ENCODE measurements at regions not wholly inside any gene's neighbourhood (a gene's known extent, or its start where the extent isn't known, plus 50 kb on each side); places are given as distances from the start of the nearest gene placed in this dataset.

DNA sequence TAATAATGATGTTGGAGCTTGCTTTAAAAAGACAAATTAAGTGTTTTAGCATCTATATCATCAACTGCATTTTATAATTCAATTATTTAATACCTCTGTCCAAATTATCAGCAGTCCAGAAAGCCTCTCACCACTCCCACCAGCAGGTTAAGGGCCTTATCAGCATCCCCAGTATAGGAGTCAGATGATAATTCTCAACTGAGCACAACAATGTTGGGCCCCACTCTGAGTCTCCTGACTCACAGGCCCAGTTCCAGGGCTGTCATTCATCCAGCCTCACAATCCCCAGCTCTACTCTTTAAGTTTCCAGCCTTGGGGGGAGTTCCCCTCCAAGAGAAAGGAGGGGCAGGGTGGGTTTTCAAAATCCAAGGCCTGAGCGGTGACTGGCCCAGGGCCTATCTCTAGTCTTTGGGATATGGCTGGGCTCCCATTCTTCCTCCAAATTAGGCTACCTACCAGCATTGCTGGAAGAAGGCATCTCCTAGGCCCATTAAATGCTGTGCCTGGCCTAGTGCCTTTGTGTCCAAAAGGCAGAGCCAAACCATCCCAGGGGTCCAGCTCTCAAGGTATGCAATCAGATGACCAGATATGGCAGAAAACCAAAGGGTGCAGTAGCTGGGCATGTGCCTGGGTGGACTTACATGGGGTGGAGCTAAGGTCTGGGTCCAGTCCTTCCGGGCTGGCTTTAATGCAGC is 134.1 kb downstream of the GLUL start:
- Histone ChIP-seq H3K4me1 (ENCODE audit: control insufficient read depth, extremely low read depth, insufficient read depth, low read length) (no peaks in the 10 kb centered on the region), H3K27ac (ENCODE audit: insufficient read depth, low read length) (no peak overlapping the region), H3K4me3 (replicated peaks in 1 of 4; ENCODE audit: control extremely low read depth in 1 of 4, insufficient read depth in 1 of 4, low read depth in 3 of 4, low read length in 4 of 4) (no peak overlapping the region), H4K20me1 (ENCODE audit: control insufficient read depth, extremely low read depth, insufficient read depth, low read length) (no peaks in the 10 kb centered on the region), H3K9me3 (ENCODE audit: control insufficient read depth, insufficient read depth, low read depth, low read length) (no peaks in the 10 kb centered on the region), H3K36me3 (ENCODE audit: control insufficient read depth, insufficient read depth, low read length) (no peaks in the 10 kb centered on the region), H3K9ac (ENCODE audit: insufficient read depth, low read length) (no peak overlapping the region), H3K27me3 (ENCODE audit: control insufficient read depth, insufficient read depth, low read length) (no peaks in the 10 kb centered on the region), H3K79me2 (ENCODE audit: control insufficient read depth, insufficient read depth, low read length) (no peaks in the 10 kb centered on the region), H3K4me2 (ENCODE audit: extremely low read depth, insufficient read depth, low read length) (no peak overlapping the region), H2AFZ (ENCODE audit: low read length) (no peak overlapping the region)
- no peak for TF ChIP-seq CTCF (conservative IDR thresholded peaks at IDR 0.05 in 1 of 2, IDR thresholded peaks at IDR 0.05 in 1 of 2; ENCODE audit: low read depth in 1 of 2, low read length in 2 of 2)
- no peak for TF ChIP-seq EZH2 (IDR thresholded peaks at IDR 0.05; ENCODE audit: low read length, missing control alignments)
- DNase-seq (ENCODE audit: low read depth in 2 of 2): no peak

GRCh38 chr1:182256931-182257330 is 134.7 kb downstream of the GLUL start:
- no peaks in the 10 kb centered on the region for H3K36me3 ChIP-seq (ENCODE audit: control insufficient read depth, insufficient read depth, low read length)
- no peak overlapping the region for H2AFZ ChIP-seq (ENCODE audit: low read length)
- no peaks in the 10 kb centered on the region for H3K4me1 ChIP-seq (ENCODE audit: control insufficient read depth, extremely low read depth, insufficient read depth, low read length)
- no peak for DNase-seq (ENCODE audit: low read depth in 2 of 2)
- H3K27me3 ChIP-seq (ENCODE audit: control insufficient read depth, insufficient read depth, low read length): no peaks in the 10 kb centered on the region
- H3K9ac ChIP-seq (ENCODE audit: insufficient read depth, low read length): no peak overlapping the region
- H3K4me2 ChIP-seq (ENCODE audit: extremely low read depth, insufficient read depth, low read length): no peak overlapping the region
- no peaks in the 10 kb centered on the region for H4K20me1 ChIP-seq (ENCODE audit: control insufficient read depth, extremely low read depth, insufficient read depth, low read length)
- no peaks in the 10 kb centered on the region for H3K79me2 ChIP-seq (ENCODE audit: control insufficient read depth, insufficient read depth, low read length)
- TF ChIP-seq EZH2 (IDR thresholded peaks at IDR 0.05; ENCODE audit: low read length, missing control alignments): no peak
- no peak for TF ChIP-seq CTCF (conservative IDR thresholded peaks at IDR 0.05 in 1 of 2, IDR thresholded peaks at IDR 0.05 in 1 of 2; ENCODE audit: low read depth in 1 of 2, low read length in 2 of 2)
- no peak overlapping the region for H3K27ac ChIP-seq (ENCODE audit: insufficient read depth, low read length)
- H3K9me3 ChIP-seq (ENCODE audit: control insufficient read depth, insufficient read depth, low read depth, low read length): no peaks in the 10 kb centered on the region
- no peak overlapping the region for H3K4me3 ChIP-seq (replicated peaks in 1 of 4; ENCODE audit: control extremely low read depth in 1 of 4, insufficient read depth in 1 of 4, low read depth in 3 of 4, low read length in 4 of 4)

GRCh38 chr1:182255494-182255893 is 136.1 kb downstream of the GLUL start:
- no peak overlapping the region for H3K4me3 ChIP-seq (replicated peaks in 1 of 4; ENCODE audit: control extremely low read depth in 1 of 4, insufficient read depth in 1 of 4, low read depth in 3 of 4, low read length in 4 of 4)
- no peaks in the 10 kb centered on the region for H3K36me3 ChIP-seq (ENCODE audit: control insufficient read depth, insufficient read depth, low read length)
- TF ChIP-seq EZH2 (IDR thresholded peaks at IDR 0.05; ENCODE audit: low read length, missing control alignments) (no peak), CTCF (conservative IDR thresholded peaks at IDR 0.05 in 1 of 2, IDR thresholded peaks at IDR 0.05 in 1 of 2; ENCODE audit: low read depth in 1 of 2, low read length in 2 of 2) (no peak)
- DNase-seq (ENCODE audit: low read depth in 2 of 2): no peak
- no peaks in the 10 kb centered on the region for H3K4me1 ChIP-seq (ENCODE audit: control insufficient read depth, extremely low read depth, insufficient read depth, low read length)
- H3K79me2 ChIP-seq (ENCODE audit: control insufficient read depth, insufficient read depth, low read length): no peaks in the 10 kb centered on the region
- H3K27me3 ChIP-seq (ENCODE audit: control insufficient read depth, insufficient read depth, low read length): no peaks in the 10 kb centered on the region
- no peak overlapping the region for H2AFZ ChIP-seq (ENCODE audit: low read length)
- no peak overlapping the region for H3K4me2 ChIP-seq (ENCODE audit: extremely low read depth, insufficient read depth, low read length)
- no peak overlapping the region for H3K27ac ChIP-seq (ENCODE audit: insufficient read depth, low read length)
- H3K9me3 ChIP-seq (ENCODE audit: control insufficient read depth, insufficient read depth, low read depth, low read length): no peaks in the 10 kb centered on the region
- H4K20me1 ChIP-seq (ENCODE audit: control insufficient read depth, extremely low read depth, insufficient read depth, low read length): no peaks in the 10 kb centered on the region
- H3K9ac ChIP-seq (ENCODE audit: insufficient read depth, low read length): no peak overlapping the region
